ENCODE measurements at regions not wholly inside any gene's neighbourhood (a gene's known extent, or its start where the extent isn't known, plus 50 kb on each side); places are given as distances from the start of the nearest gene placed in this dataset.
"Not testable (repeated sequence)": the region's sequence is repeated elsewhere in the genome, so short reads cannot be mapped to it uniquely, and the experiment has no call there.

DNA sequence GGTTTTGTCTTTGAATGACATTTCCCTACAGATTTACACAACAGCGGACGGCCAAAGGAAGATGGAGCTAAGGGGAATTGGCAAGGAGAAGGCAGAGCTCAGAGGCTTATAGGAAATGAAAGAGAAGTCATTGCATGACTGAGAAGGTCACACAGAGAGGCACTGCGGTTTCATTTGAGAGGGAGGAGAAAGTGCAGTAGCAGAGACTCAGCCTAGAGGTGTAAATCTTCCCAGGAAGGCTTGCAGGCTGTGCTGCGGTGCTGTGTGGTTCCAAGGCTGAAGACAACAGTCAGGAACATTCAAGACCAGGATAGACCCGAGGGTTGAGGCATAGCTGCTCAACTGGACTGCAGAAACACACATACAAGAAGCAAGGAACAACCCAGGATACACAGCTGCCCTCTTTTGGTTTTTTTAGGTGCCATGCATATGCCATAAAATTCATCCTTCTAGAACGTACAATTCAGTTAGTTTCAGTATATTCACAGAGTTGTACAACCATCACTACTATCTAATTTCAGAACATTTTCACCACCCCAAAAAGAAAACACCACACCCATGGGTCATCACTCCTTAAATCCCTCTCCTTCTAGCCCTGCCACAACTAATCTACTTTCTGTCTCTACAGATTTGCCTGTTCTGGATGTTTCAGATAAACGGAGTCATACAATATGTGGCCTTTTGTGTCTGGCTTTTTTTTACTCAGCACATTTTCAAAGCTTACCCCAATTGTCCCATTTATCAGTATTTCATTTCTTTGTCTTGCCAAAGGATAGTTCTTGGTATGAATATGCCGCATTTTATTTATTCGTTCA is 313.5 kb downstream of the ANAPC1 start:
- H3K4me3 ChIP-seq; in situ Hi-C loops (cut with MboI; ENCODE audit: low pct_ligation_motif_present in 1 of 4, low pct_unique_long_range_greater_than_20kb in 1 of 4, low sequenced_read_pairs in 3 of 4); H3K27ac ChIP-seq; H3K36me3 ChIP-seq; intact Hi-C loops (cut with DNase I; ENCODE audit: low total_unique reads); DNase-seq; H3K4me1 ChIP-seq; H3K9me3 ChIP-seq; H3K27me3 ChIP-seq: not testable (repeated sequence)
- WGBS, 2 donors (ENCODE audit: low coverage in 1 of 2), result 50 to 57% methylated on average over 1 to 6 of the region's 9 CpGs

DNA sequence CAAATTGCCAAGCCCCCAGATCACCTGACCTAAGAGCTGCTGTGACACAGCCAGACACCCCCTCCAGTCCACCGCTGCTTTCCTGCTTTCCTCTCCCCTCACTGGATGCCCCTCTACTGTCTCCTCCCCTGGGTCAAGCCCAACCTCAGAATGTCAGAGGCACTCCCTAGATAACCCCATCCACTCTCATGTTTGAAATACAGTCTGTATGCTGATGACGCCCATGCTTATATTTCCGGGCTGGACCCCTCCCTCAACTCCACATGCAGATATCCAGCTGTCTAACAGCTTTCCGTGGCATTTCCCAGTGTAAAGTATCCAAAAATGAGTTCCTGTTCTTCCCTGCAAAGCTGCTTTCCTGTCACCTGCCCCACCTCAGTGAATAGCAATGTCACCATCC is 309.2 kb downstream of the ANAPC1 start:
- H3K4me1 ChIP-seq; H3K36me3 ChIP-seq; intact Hi-C loops (cut with DNase I; ENCODE audit: low total_unique reads); H3K9me3 ChIP-seq; DNase-seq; in situ Hi-C loops (cut with MboI; ENCODE audit: low pct_ligation_motif_present in 1 of 4, low pct_unique_long_range_greater_than_20kb in 1 of 4, low sequenced_read_pairs in 3 of 4); H3K4me3 ChIP-seq; H3K27ac ChIP-seq; H3K27me3 ChIP-seq: not testable (repeated sequence)
- WGBS, 2 donors (ENCODE audit: low coverage in 1 of 2), result 80 to 90% methylated on average over 1 to 4 of the region's 4 CpGs

- intact Hi-C loops (cut with DNase I; ENCODE audit: low total_unique reads); DNase-seq; H3K9me3 ChIP-seq; H3K4me3 ChIP-seq; H3K4me1 ChIP-seq; H3K27me3 ChIP-seq; H3K27ac ChIP-seq; in situ Hi-C loops (cut with MboI; ENCODE audit: low pct_ligation_motif_present in 1 of 4, low pct_unique_long_range_greater_than_20kb in 1 of 4, low sequenced_read_pairs in 3 of 4); H3K36me3 ChIP-seq: not testable (repeated sequence)
- WGBS, 2 donors (ENCODE audit: low coverage in 1 of 2), result 82 to 87% methylated on average over 6 to 17 of the region's 18 CpGs
Observed at GRCh38 chr2:111577154-111577885, 306.7 kb downstream of the ANAPC1 start.

- H3K27me3 ChIP-seq; H3K9me3 ChIP-seq; H3K4me1 ChIP-seq; H3K27ac ChIP-seq; H3K36me3 ChIP-seq; in situ Hi-C loops (cut with MboI; ENCODE audit: low pct_ligation_motif_present in 1 of 4, low pct_unique_long_range_greater_than_20kb in 1 of 4, low sequenced_read_pairs in 3 of 4); H3K4me3 ChIP-seq; intact Hi-C loops (cut with DNase I; ENCODE audit: low total_unique reads); DNase-seq: not testable (repeated sequence)
- WGBS, 2 donors (ENCODE audit: low coverage in 1 of 2), result 62 to 69% methylated on average over 2 to 9 of the region's 10 CpGs
Observed at GRCh38 chr2:111579500-111580134, 304.4 kb downstream of the ANAPC1 start.

GRCh38 chr2:111580616-111581015 is 303.4 kb downstream of the ANAPC1 start:
- DNase-seq; in situ Hi-C loops (cut with MboI; ENCODE audit: low pct_ligation_motif_present in 1 of 4, low pct_unique_long_range_greater_than_20kb in 1 of 4, low sequenced_read_pairs in 3 of 4); H3K36me3 ChIP-seq; H3K27me3 ChIP-seq; H3K4me3 ChIP-seq; H3K4me1 ChIP-seq; intact Hi-C loops (cut with DNase I; ENCODE audit: low total_unique reads); H3K27ac ChIP-seq; H3K9me3 ChIP-seq: not testable (repeated sequence)
- WGBS, 2 donors (ENCODE audit: low coverage in 1 of 2), result no CpG with 5 or more reads among the region's 6 CpGs

- H3K9me3 ChIP-seq; H3K36me3 ChIP-seq; H3K4me1 ChIP-seq; H3K4me3 ChIP-seq; H3K27me3 ChIP-seq; DNase-seq; in situ Hi-C loops (cut with MboI; ENCODE audit: low pct_ligation_motif_present in 1 of 4, low pct_unique_long_range_greater_than_20kb in 1 of 4, low sequenced_read_pairs in 3 of 4); H3K27ac ChIP-seq; intact Hi-C loops (cut with DNase I; ENCODE audit: low total_unique reads): not testable (repeated sequence)
- WGBS, 2 donors (ENCODE audit: low coverage in 1 of 2), result 60 to 63% methylated on average over 2 to 6 of the region's 6 CpGs
Observed at GRCh38 chr2:111582090-111582489, 301.9 kb downstream of the ANAPC1 start.

- H3K27ac ChIP-seq; H3K4me3 ChIP-seq; H3K9me3 ChIP-seq; H3K4me1 ChIP-seq; H3K36me3 ChIP-seq; H3K27me3 ChIP-seq; in situ Hi-C loops (cut with MboI; ENCODE audit: low pct_ligation_motif_present in 1 of 4, low pct_unique_long_range_greater_than_20kb in 1 of 4, low sequenced_read_pairs in 3 of 4); DNase-seq; intact Hi-C loops (cut with DNase I; ENCODE audit: low total_unique reads): not testable (repeated sequence)
- no CpG with 5 or more reads among the region's 3 CpGs for WGBS, 2 donors (ENCODE audit: low coverage in 1 of 2)
Observed at GRCh38 chr2:111583480-111583879, 300.5 kb downstream of the ANAPC1 start.

DNA sequence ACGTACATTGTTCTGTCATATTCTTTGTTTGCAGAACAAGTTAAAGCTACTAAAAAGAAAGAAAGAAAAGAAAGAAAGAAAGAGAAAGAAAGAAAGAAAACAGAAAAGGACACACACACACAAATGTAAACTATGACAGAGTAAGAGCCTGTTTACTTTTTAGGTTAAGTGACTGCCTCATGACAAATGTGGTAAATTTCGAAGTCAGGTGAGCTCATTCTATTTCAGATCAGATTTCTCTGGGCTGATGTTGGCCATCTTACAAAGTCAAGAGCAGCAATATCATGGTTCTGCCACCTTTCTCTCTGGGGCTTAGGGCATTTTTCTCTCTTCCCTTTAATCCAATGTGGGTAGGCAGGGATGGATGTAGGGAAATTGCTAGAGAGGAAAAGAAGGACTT is 299.5 kb downstream of the ANAPC1 start:
- in situ Hi-C loops (cut with MboI; ENCODE audit: low pct_ligation_motif_present in 1 of 4, low pct_unique_long_range_greater_than_20kb in 1 of 4, low sequenced_read_pairs in 3 of 4); H3K4me3 ChIP-seq; intact Hi-C loops (cut with DNase I; ENCODE audit: low total_unique reads); H3K9me3 ChIP-seq; H3K27me3 ChIP-seq; H3K27ac ChIP-seq; H3K36me3 ChIP-seq; H3K4me1 ChIP-seq; DNase-seq: not testable (repeated sequence)
- WGBS, 2 donors (ENCODE audit: low coverage in 1 of 2), result 76 to 86% methylated on average over 1 of the region's 2 CpGs

- not testable (repeated sequence) for H3K4me3 ChIP-seq
- 85% methylated on average over 4 of the region's 6 CpGs; no CpG with 5 or more reads in 1 of the 2 donors for WGBS, 2 donors (ENCODE audit: low coverage in 1 of 2)
Observed at GRCh38 chr2:111584950-111585349, 299.0 kb downstream of the ANAPC1 start.

GRCh38 chr2:111586014-111586413 is 298.0 kb downstream of the ANAPC1 start:
- WGBS, 2 donors (ENCODE audit: low coverage in 1 of 2), result 87% methylated on average over 2 of the region's 2 CpGs; no CpG with 5 or more reads in 1 of the 2 donors
- intact Hi-C loops (cut with DNase I; ENCODE audit: low total_unique reads), result not testable (repeated sequence)

More at GRCh38 chr2:111584950-111585349, 299.0 kb downstream of the ANAPC1 start:
- H3K36me3 ChIP-seq; DNase-seq; H3K27me3 ChIP-seq; H3K4me1 ChIP-seq; H3K9me3 ChIP-seq; in situ Hi-C loops (cut with MboI; ENCODE audit: low pct_ligation_motif_present in 1 of 4, low pct_unique_long_range_greater_than_20kb in 1 of 4, low sequenced_read_pairs in 3 of 4); H3K27ac ChIP-seq; intact Hi-C loops (cut with DNase I; ENCODE audit: low total_unique reads): not testable (repeated sequence)

More at GRCh38 chr2:111586014-111586413, 298.0 kb downstream of the ANAPC1 start:
- H3K9me3 ChIP-seq; H3K4me3 ChIP-seq; H3K27me3 ChIP-seq; H3K36me3 ChIP-seq; in situ Hi-C loops (cut with MboI; ENCODE audit: low pct_ligation_motif_present in 1 of 4, low pct_unique_long_range_greater_than_20kb in 1 of 4, low sequenced_read_pairs in 3 of 4); H3K4me1 ChIP-seq; DNase-seq; H3K27ac ChIP-seq: not testable (repeated sequence)
